ENCODE measurements at regions not wholly inside any gene's neighbourhood (a gene's known extent, or its start where the extent isn't known, plus 50 kb on each side); places are given as distances from the start of the nearest gene placed in this dataset.
"Not testable (repeated sequence)": the region's sequence is repeated elsewhere in the genome, so short reads cannot be mapped to it uniquely, and the experiment has no call there.

DNA sequence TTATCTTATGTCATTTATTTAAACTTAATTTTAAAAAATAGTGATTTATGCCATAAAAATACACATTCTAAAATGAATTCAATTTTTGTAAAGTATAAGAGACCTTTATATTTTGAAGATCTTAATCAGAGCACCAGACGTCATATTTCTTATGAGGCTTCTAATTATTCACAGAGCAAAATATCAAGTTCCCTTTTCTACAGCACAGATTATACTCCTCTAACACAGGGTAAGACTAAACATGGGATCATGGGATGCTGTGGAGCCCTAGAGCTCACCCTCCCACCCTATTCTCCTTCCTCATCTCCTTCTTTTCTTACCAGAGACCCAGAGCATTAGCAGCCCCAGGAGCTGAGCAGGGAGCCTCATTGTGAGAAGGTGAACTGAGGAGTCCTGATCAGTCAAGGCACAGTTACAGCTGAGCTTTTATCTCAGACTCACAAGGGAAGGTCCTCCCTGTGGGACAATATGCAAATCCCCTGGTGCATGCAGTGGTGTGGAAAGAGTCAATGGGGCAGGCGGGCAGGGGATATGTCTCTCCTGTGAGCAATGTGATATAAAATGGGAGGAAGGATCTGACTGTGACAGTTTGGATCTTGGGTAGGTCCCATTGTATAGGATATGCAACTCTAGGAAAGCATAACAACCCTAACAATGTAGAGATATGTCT, 530.7 kb downstream of the RPIA start:
- TF ChIP-seq, protein P1, sequence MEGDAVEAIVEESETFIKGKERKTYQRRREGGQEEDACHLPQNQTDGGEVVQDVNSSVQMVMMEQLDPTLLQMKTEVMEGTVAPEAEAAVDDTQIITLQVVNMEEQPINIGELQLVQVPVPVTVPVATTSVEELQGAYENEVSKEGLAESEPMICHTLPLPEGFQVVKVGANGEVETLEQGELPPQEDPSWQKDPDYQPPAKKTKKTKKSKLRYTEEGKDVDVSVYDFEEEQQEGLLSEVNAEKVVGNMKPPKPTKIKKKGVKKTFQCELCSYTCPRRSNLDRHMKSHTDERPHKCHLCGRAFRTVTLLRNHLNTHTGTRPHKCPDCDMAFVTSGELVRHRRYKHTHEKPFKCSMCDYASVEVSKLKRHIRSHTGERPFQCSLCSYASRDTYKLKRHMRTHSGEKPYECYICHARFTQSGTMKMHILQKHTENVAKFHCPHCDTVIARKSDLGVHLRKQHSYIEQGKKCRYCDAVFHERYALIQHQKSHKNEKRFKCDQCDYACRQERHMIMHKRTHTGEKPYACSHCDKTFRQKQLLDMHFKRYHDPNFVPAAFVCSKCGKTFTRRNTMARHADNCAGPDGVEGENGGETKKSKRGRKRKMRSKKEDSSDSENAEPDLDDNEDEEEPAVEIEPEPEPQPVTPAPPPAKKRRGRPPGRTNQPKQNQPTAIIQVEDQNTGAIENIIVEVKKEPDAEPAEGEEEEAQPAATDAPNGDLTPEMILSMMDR (IDR thresholded peaks at IDR 0.05) = not testable (repeated sequence)
- TF ChIP-seq POLR2A, POLR2AphosphoS5 (IDR thresholded peaks at IDR 0.05): not testable (repeated sequence)
